GM23248 (cell line): ENCODE measurements at regions not wholly inside any gene's neighbourhood (a gene's known extent, or its start where the extent isn't known, plus 50 kb on each side); places are given as distances from the start of the nearest gene placed in this dataset.

Experiments
- DNase-seq: peaks from one replicate; pipeline ENCODE4 v3.0.0-alpha.2; 2015
- H2AFZ ChIP-seq: fragments of 200-600 bp; sonication (generic); 2 replicates; pipeline ENCODE4 v1.6.1; 2016; ENCODE audit warnings: antibody characterized with exemption
- H3F3A ChIP-seq: fragments of 200-600 bp; sonication (generic); 2 replicates; pipeline ENCODE4 v1.6.1; 2016; ENCODE audit warnings: mild to moderate bottlenecking, antibody characterized with exemption, mixed run types; ENCODE audit not compliant: insufficient read depth
- H3K27ac ChIP-seq: fragments of 200-600 bp; sonication (generic); 2 replicates; pipeline ENCODE4 v1.5.1; 2016; ENCODE audit warnings: mild to moderate bottlenecking
- H3K27me3 ChIP-seq: fragments of 200-600 bp; sonication (generic); replicated peaks from 2 replicates; pipeline ENCODE4 v1.6.1; 2016; ENCODE audit warnings: mild to moderate bottlenecking; ENCODE audit not compliant: insufficient read depth
- H3K36me3 ChIP-seq: fragments of 200-600 bp; sonication (generic); 2 replicates; pipeline ENCODE4 v1.6.1; 2016; ENCODE audit warnings: low read depth, mild to moderate bottlenecking
- H3K4me1 ChIP-seq: fragments of 200-600 bp; sonication (generic); 2 replicates; pipeline ENCODE4 v1.6.1; 2016; ENCODE audit warnings: mild to moderate bottlenecking; ENCODE audit not compliant: insufficient read depth
- H3K4me2 ChIP-seq: fragments of 200-600 bp; sonication (generic); one replicate; pipeline ENCODE4 v1.6.1; 2016; ENCODE audit warnings: mild to moderate bottlenecking; ENCODE audit not compliant: unreplicated experiment
- H3K4me3 ChIP-seq: fragments of 200-600 bp; sonication (generic); 2 replicates; pipeline ENCODE4 v1.5.1; 2016; ENCODE audit warnings: mild to moderate bottlenecking
- H3K79me2 ChIP-seq: fragments of 200-600 bp; sonication (generic); 2 replicates; pipeline ENCODE4 v1.6.1; 2016; ENCODE audit warnings: mild to moderate bottlenecking; ENCODE audit not compliant: insufficient read depth
- H3K9ac ChIP-seq: fragments of 200-600 bp; sonication (generic); 2 replicates; pipeline ENCODE4 v1.6.1; 2016; ENCODE audit warnings: mild to moderate bottlenecking
- H3K9me2 ChIP-seq: fragments of 200-600 bp; sonication (generic); 2 replicates; pipeline ENCODE4 v1.6.1; 2016; ENCODE audit warnings: mixed run types, mild to moderate bottlenecking, moderate library complexity; ENCODE audit not compliant: insufficient read depth
- H3K9me3 ChIP-seq: fragments of 200-600 bp; sonication (generic); one replicate; pipeline ENCODE4 v1.6.1; 2017; ENCODE audit warnings: low read depth
- H4K20me1 ChIP-seq: fragments of 200-600 bp; sonication (generic); 2 replicates; pipeline ENCODE4 v1.6.0; 2016; ENCODE audit not compliant: insufficient read depth
- EZH2 ChIP-seq: fragments of 200-600 bp; sonication (generic); IDR thresholded peaks from 2 replicates; pipeline ENCODE4 v1.6.1; 2018; ENCODE audit warnings: antibody characterized with exemption, mild to moderate bottlenecking; ENCODE audit not compliant: insufficient read depth, poor library complexity, severe bottlenecking
- EZH2phosphoT487 ChIP-seq: fragments of 200-600 bp; sonication (generic); IDR thresholded peaks from 2 replicates; pipeline ENCODE4 v1.6.1; 2018; ENCODE audit warnings: antibody characterized with exemption, moderate library complexity, mild to moderate bottlenecking, low read depth; ENCODE audit not compliant: insufficient read depth
- WGBS, 2 experiments: methylation state at CpG; one replicate each; pipeline ENCODE4 v1.1.6; 2015 to 2017; ENCODE audit warnings: low lambda C conversion rate in 2 of 2, low coverage in 1 of 2; ENCODE audit errors: missing lambda C conversion rate in 2 of 2; 5-methylcytosine and 5-hydroxymethylcytosine counted together
- in situ Hi-C: fragments of 300-500 bp; cut with MboI; formaldehyde crosslinking; loops from 2 replicates; pipeline ENCODE4 v1.15.0; 2020

- no peaks in the 10 kb centered on the region for H3K27me3 ChIP-seq
- no peak overlapping the region for H3K4me2 ChIP-seq
- H3K79me2 ChIP-seq, result no peaks in the 10 kb centered on the region
- no peak overlapping the region for H3K9ac ChIP-seq
- H2AFZ ChIP-seq, result no peak overlapping the region
- H4K20me1 ChIP-seq, result no peaks in the 10 kb centered on the region
- no peak for DNase-seq
- H3K36me3 ChIP-seq, result no peaks in the 10 kb centered on the region
- H3K9me2 ChIP-seq, result no peaks in the 10 kb centered on the region
- no peaks in the 10 kb centered on the region for H3K4me1 ChIP-seq
- H3K4me3 ChIP-seq, result no peak overlapping the region
- H3K9me3 ChIP-seq, result no peaks in the 10 kb centered on the region
- 88 to 91% methylated on average over 7 of the region's 7 CpGs for WGBS, 2 experiments
- no peak overlapping the region for H3K27ac ChIP-seq
- TF ChIP-seq EZH2 (no peak), EZH2phosphoT487 (no peak)
- no peaks in the 10 kb centered on the region for H3F3A ChIP-seq
- in situ Hi-C loops, result no loop called here
These were observed 197.8 kb downstream of the ETS1 start for GRCh38 chr11:128389461-128389976.

- DNase-seq, result no peak
- Histone ChIP-seq H4K20me1 (no peaks in the 10 kb centered on the region), H3K27me3 (no peaks in the 10 kb centered on the region), H3K9me2 (no peaks in the 10 kb centered on the region), H3F3A (no peaks in the 10 kb centered on the region), H3K4me1 (no peaks in the 10 kb centered on the region), H3K4me2 (no peak overlapping the region), H3K9me3 (no peaks in the 10 kb centered on the region), H3K79me2 (no peaks in the 10 kb centered on the region), H3K9ac (no peak overlapping the region), H3K27ac (no peak overlapping the region), H3K36me3 (no peaks in the 10 kb centered on the region), H2AFZ (no peak overlapping the region), H3K4me3 (no peak overlapping the region)
- 86 to 96% methylated on average over 5 of the region's 5 CpGs for WGBS, 2 experiments
- TF ChIP-seq EZH2, result no peak
- no peak for TF ChIP-seq EZH2phosphoT487
- in situ Hi-C loops, result no loop called here
These were observed 199.0 kb downstream of the ETS1 start for GRCh38 chr11:128388206-128388815.

GRCh38 chr11:128379587-128380580 is 207.5 kb downstream of the ETS1 start:
- H3F3A ChIP-seq, result no peaks in the 10 kb centered on the region
- H3K27ac ChIP-seq, result no peak overlapping the region
- no peak for DNase-seq

GRCh38 chr11:128375961-128376360 is 211.4 kb downstream of the ETS1 start:
- H3K79me2 ChIP-seq, result no peaks in the 10 kb centered on the region
- H2AFZ ChIP-seq, result no peak overlapping the region
- H3F3A ChIP-seq, result no peaks in the 10 kb centered on the region
- WGBS, 2 experiments, result 4 to 6% methylated on average over 1 of the region's 1 CpG
- no peak overlapping the region for H3K4me3 ChIP-seq
- H3K4me1 ChIP-seq, result 0 out of 2 replicates have a peak, but pooled peaks cover 8% of the 10 kb centered on the region
- no peaks in the 10 kb centered on the region for H4K20me1 ChIP-seq
- in situ Hi-C loops, result no loop called here
- no peaks in the 10 kb centered on the region for H3K36me3 ChIP-seq
- H3K9me3 ChIP-seq, result no peaks in the 10 kb centered on the region
- H3K4me2 ChIP-seq, result no peak overlapping the region
- DNase-seq, result no peak
- H3K27ac ChIP-seq, result no peak overlapping the region
- no peak overlapping the region for H3K9ac ChIP-seq
- no peak for TF ChIP-seq EZH2phosphoT487
- TF ChIP-seq EZH2, result no peak
- no peaks in the 10 kb centered on the region for H3K27me3 ChIP-seq
- H3K9me2 ChIP-seq, result no peaks in the 10 kb centered on the region

More at GRCh38 chr11:128379587-128380580, 207.5 kb downstream of the ETS1 start:
- Histone ChIP-seq H3K9ac (no peak overlapping the region), H3K4me1 (no peaks in the 10 kb centered on the region), H3K9me2 (no peaks in the 10 kb centered on the region), H2AFZ (no peak overlapping the region), H3K9me3 (no peaks in the 10 kb centered on the region), H3K36me3 (no peaks in the 10 kb centered on the region), H3K79me2 (no peaks in the 10 kb centered on the region), H3K4me3 (no peak overlapping the region), H3K4me2 (no peak overlapping the region), H4K20me1 (no peaks in the 10 kb centered on the region), H3K27me3 (no peaks in the 10 kb centered on the region)
- 53 to 56% methylated on average over 3 of the region's 3 CpGs for WGBS, 2 experiments
- no peak for TF ChIP-seq EZH2phosphoT487
- TF ChIP-seq EZH2, result no peak
- in situ Hi-C loops, result no loop called here
